Gastrocnemius medialis (tissue), 4 donors: ENCODE measurements at regions not wholly inside any gene's neighbourhood (a gene's known extent, or its start where the extent isn't known, plus 50 kb on each side); places are given as distances from the start of the nearest gene placed in this dataset.

Source experiments
- CTCF ChIP-seq, 5 experiments: fragments of 450-650 bp in 3 of 5; fragments of 200-600 bp in 2 of 5; sonication (generic) in 2 of 5; IDR thresholded peaks in 4 of 5; conservative IDR thresholded peaks in 1 of 5; 1 replicate in 4 of 5; 2 replicates in 1 of 5; pipeline ENCODE4 v1.5.1; 2016 to 2019; ENCODE audit warnings: antibody characterized with exemption in 5 of 5, mild to moderate bottlenecking in 3 of 5, moderate library complexity in 3 of 5
- POLR2A ChIP-seq, 2 donors: fragments of 450-650 bp; IDR thresholded peaks; one replicate each; pipeline ENCODE4 v1.6.1; 2017; ENCODE audit warnings: antibody characterized with exemption in 2 of 2, mild to moderate bottlenecking in 2 of 2, moderate library complexity in 2 of 2

DNA sequence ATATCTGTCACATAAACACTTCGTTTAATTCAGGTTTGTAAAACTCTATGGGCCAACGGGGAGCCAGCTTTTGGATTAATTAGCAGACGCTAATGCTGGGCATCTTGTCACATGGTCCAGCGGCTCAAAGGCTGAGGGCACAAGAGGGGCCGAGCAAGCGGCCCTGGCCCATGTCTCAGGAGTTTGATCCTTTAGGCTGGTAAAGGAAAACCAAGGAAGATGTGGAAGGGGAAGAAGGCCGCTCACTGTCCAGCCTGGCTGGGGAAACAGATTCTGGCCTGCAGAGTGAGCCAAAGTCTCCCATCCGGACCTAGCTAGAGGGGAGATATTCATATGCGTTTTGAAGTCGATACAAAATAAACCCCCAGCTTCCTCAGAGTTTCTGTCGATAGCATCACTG, 248.6 kb upstream of the SIX2 start:
- TF ChIP-seq CTCF (IDR thresholded peaks at IDR 0.05 in 4 of 5, conservative IDR thresholded peaks at IDR 0.05 in 1 of 5) (no peak), POLR2A (IDR thresholded peaks at IDR 0.05) (no peak)
